Fibroblast of pulmonary artery (primary cell): ENCODE measurements at regions not wholly inside any gene's neighbourhood (a gene's known extent, or its start where the extent isn't known, plus 50 kb on each side); places are given as distances from the start of the nearest gene placed in this dataset.

Source experiments
- DNase-seq: peaks from one replicate; pipeline ENCODE4 v3.0.0-alpha.2; 2010; ENCODE audit warnings: low read depth
- H3K4me3 ChIP-seq: replicated peaks from 2 replicates; pipeline ENCODE4 v1.5.1; 2011; ENCODE audit warnings: low read depth, mild to moderate bottlenecking, control low read depth, low read length, moderate library complexity
- CTCF ChIP-seq: IDR thresholded peaks from 2 replicates; pipeline ENCODE4 v1.5.1; 2011; ENCODE audit warnings: mild to moderate bottlenecking, control low read depth, low read length, inconsistent platforms; ENCODE audit errors: missing control alignments

GRCh38 chr2:236517251-236518031 is 52.2 kb upstream of the ACKR3 start:
- no peak for TF ChIP-seq CTCF

More at GRCh38 chr2:236517251-236518031, 52.2 kb upstream of the ACKR3 start:
- DNase-seq: peak; percentile 8
- H3K4me3 ChIP-seq: no peak overlapping the region
